Activated T-cell treated with anti-CD3 and anti-CD28 coated beads, Interleukin-2, amount 50 U/mL, for 24 hours (primary cell): ENCODE measurements at regions not wholly inside any gene's neighbourhood (a gene's known extent, or its start where the extent isn't known, plus 50 kb on each side); places are given as distances from the start of the nearest gene placed in this dataset.

Experiments
- DNase-seq: peaks from one replicate; pipeline ENCODE4 v3.0.0-alpha.2; 2020
- H3K27ac Mint-ChIP-seq: 2 replicates; pipeline ENCODE4 v1.8.0; 2020; ENCODE audit warnings: mild to moderate bottlenecking, mixed read lengths
- H3K27me3 Mint-ChIP-seq: 2 replicates; pipeline ENCODE4 v1.8.0; 2020; ENCODE audit warnings: mixed read lengths
- H3K36me3 Mint-ChIP-seq: 2 replicates; pipeline ENCODE4 v1.8.0; 2020; ENCODE audit warnings: low read depth, mixed read lengths
- H3K4me1 Mint-ChIP-seq: 2 replicates; pipeline ENCODE4 v1.8.0; 2020; ENCODE audit warnings: low read depth, mixed read lengths
- H3K4me3 Mint-ChIP-seq: 2 replicates; pipeline ENCODE4 v1.8.0; 2020; ENCODE audit warnings: mild to moderate bottlenecking, moderate library complexity, mixed read lengths
- H3K9me3 Mint-ChIP-seq: 2 replicates; pipeline ENCODE4 v1.8.0; 2020; ENCODE audit warnings: mixed read lengths

GRCh38 chr3:150054635-150055034, 83.9 kb upstream of the PFN2 start:
- Mint-ChIP-seq H3K9me3 (no peaks in the 10 kb centered on the region), H3K36me3 (no peaks in the 10 kb centered on the region), H3K4me3 (no peak overlapping the region), H3K4me1 (no peaks in the 10 kb centered on the region), H3K27ac (no peak overlapping the region), H3K27me3 (peaks cover 38% of the 10 kb centered on the region)
- no peak for DNase-seq

- DNase-seq, result no peak
- Mint-ChIP-seq H3K27me3 (peaks cover 27% of the 10 kb centered on the region), H3K36me3 (no peaks in the 10 kb centered on the region), H3K4me3 (no peak overlapping the region), H3K9me3 (no peaks in the 10 kb centered on the region), H3K4me1 (no peaks in the 10 kb centered on the region), H3K27ac (no peak overlapping the region)
Measured at GRCh38 chr3:150050510-150050909, 79.8 kb upstream of the PFN2 start.

GRCh38 chr3:150049317-150049716, 78.6 kb upstream of the PFN2 start:
- Mint-ChIP-seq H3K4me1 (no peaks in the 10 kb centered on the region), H3K36me3 (no peaks in the 10 kb centered on the region), H3K27me3 (peaks cover 19% of the 10 kb centered on the region), H3K27ac (no peak overlapping the region), H3K9me3 (no peaks in the 10 kb centered on the region), H3K4me3 (no peak overlapping the region)
- DNase-seq, result no peak

GRCh38 chr3:150041877-150042276, 71.2 kb upstream of the PFN2 start:
- Mint-ChIP-seq H3K4me1 (no peaks in the 10 kb centered on the region), H3K27ac (no peak overlapping the region), H3K9me3 (peaks cover 13% of the 10 kb centered on the region), H3K4me3 (no peak overlapping the region), H3K27me3 (peaks cover 5% of the 10 kb centered on the region), H3K36me3 (no peaks in the 10 kb centered on the region)
- DNase-seq, result no peak

GRCh38 chr3:150040097-150040496, 69.4 kb upstream of the PFN2 start:
- Mint-ChIP-seq H3K9me3 (peaks cover 13% of the 10 kb centered on the region), H3K4me1 (no peaks in the 10 kb centered on the region), H3K36me3 (no peaks in the 10 kb centered on the region), H3K4me3 (no peak overlapping the region), H3K27me3 (peaks cover 5% of the 10 kb centered on the region), H3K27ac (no peak overlapping the region)
- no peak for DNase-seq

GRCh38 chr3:150038830-150039229, 68.1 kb upstream of the PFN2 start:
- H3K27me3 Mint-ChIP-seq, result peaks cover 9% of the 10 kb centered on the region
- H3K36me3 Mint-ChIP-seq, result no peaks in the 10 kb centered on the region
- DNase-seq, result no peak
- peaks cover 13% of the 10 kb centered on the region for H3K9me3 Mint-ChIP-seq
- no peak overlapping the region for H3K4me3 Mint-ChIP-seq
- H3K4me1 Mint-ChIP-seq, result no peaks in the 10 kb centered on the region
- no peak overlapping the region for H3K27ac Mint-ChIP-seq

GRCh38 chr3:150036780-150037179, 66.1 kb upstream of the PFN2 start:
- H3K27me3 Mint-ChIP-seq, result peaks cover 9% of the 10 kb centered on the region
- no peak overlapping the region for H3K4me3 Mint-ChIP-seq
- DNase-seq, result no peak
- H3K9me3 Mint-ChIP-seq, result peaks cover 9% of the 10 kb centered on the region
- no peaks in the 10 kb centered on the region for H3K36me3 Mint-ChIP-seq
- no peaks in the 10 kb centered on the region for H3K4me1 Mint-ChIP-seq
- H3K27ac Mint-ChIP-seq, result no peak overlapping the region

GRCh38 chr3:150035910-150036612, 65.4 kb upstream of the PFN2 start:
- no peak overlapping the region for H3K4me3 Mint-ChIP-seq

GRCh38 chr3:150035301-150035779, 64.6 kb upstream of the PFN2 start:
- Mint-ChIP-seq H3K27ac (no peak overlapping the region), H3K4me3 (no peak overlapping the region), H3K9me3 (no peaks in the 10 kb centered on the region), H3K36me3 (no peaks in the 10 kb centered on the region), H3K27me3 (peaks cover 13% of the 10 kb centered on the region), H3K4me1 (no peaks in the 10 kb centered on the region)
- DNase-seq, result no peak

More at GRCh38 chr3:150035910-150036612, 65.4 kb upstream of the PFN2 start:
- peaks cover 14% of the 10 kb centered on the region for H3K27me3 Mint-ChIP-seq
- no peak for DNase-seq
- no peaks in the 10 kb centered on the region for H3K4me1 Mint-ChIP-seq
- H3K9me3 Mint-ChIP-seq, result peaks cover 2% of the 10 kb centered on the region
- no peak overlapping the region for H3K27ac Mint-ChIP-seq
- H3K36me3 Mint-ChIP-seq, result no peaks in the 10 kb centered on the region

GRCh38 chr3:150033721-150034120, 63.0 kb upstream of the PFN2 start:
- Mint-ChIP-seq H3K4me1 (no peaks in the 10 kb centered on the region), H3K4me3 (no peak overlapping the region), H3K36me3 (no peaks in the 10 kb centered on the region), H3K9me3 (no peaks in the 10 kb centered on the region), H3K27ac (no peak overlapping the region), H3K27me3 (peaks cover 18% of the 10 kb centered on the region)
- DNase-seq, result no peak

GRCh38 chr3:150030841-150031240, 60.1 kb upstream of the PFN2 start:
- Mint-ChIP-seq H3K9me3 (peaks cover 3% of the 10 kb centered on the region), H3K27ac (no peak overlapping the region), H3K36me3 (no peaks in the 10 kb centered on the region), H3K27me3 (peaks cover 41% of the 10 kb centered on the region), H3K4me3 (no peak overlapping the region), H3K4me1 (no peaks in the 10 kb centered on the region)
- DNase-seq, result no peak

- Mint-ChIP-seq H3K27ac (no peak overlapping the region), H3K27me3 (peaks cover 74% of the 10 kb centered on the region)
Measured at GRCh38 chr3:150023239-150023636, 52.5 kb upstream of the PFN2 start.

GRCh38 chr3:150022381-150023238, 51.9 kb upstream of the PFN2 start:
- no peak for DNase-seq
- Mint-ChIP-seq H3K4me3 (no peak overlapping the region), H3K9me3 (peaks cover 16% of the 10 kb centered on the region), H3K36me3 (no peaks in the 10 kb centered on the region), H3K27ac (no peak overlapping the region), H3K27me3 (peaks cover 75% of the 10 kb centered on the region), H3K4me1 (no peaks in the 10 kb centered on the region)

More at GRCh38 chr3:150023239-150023636, 52.5 kb upstream of the PFN2 start:
- H3K36me3 Mint-ChIP-seq, result no peaks in the 10 kb centered on the region
- no peak for DNase-seq
- H3K4me3 Mint-ChIP-seq, result no peak overlapping the region
- no peaks in the 10 kb centered on the region for H3K4me1 Mint-ChIP-seq
- peaks cover 16% of the 10 kb centered on the region for H3K9me3 Mint-ChIP-seq

GRCh38 chr3:150020527-150020926, 49.8 kb upstream of the PFN2 start:
- peaks cover 54% of the 10 kb centered on the region for H3K27me3 Mint-ChIP-seq
- H3K4me1 Mint-ChIP-seq, result no peaks in the 10 kb centered on the region
- no peak overlapping the region for H3K4me3 Mint-ChIP-seq
- DNase-seq, result no peak
- no peaks in the 10 kb centered on the region for H3K36me3 Mint-ChIP-seq
- no peak overlapping the region for H3K27ac Mint-ChIP-seq
- H3K9me3 Mint-ChIP-seq, result peaks cover 13% of the 10 kb centered on the region
